Renal pelvis (tissue), 1 donor: ENCODE measurements at regions not wholly inside any gene's neighbourhood (a gene's known extent, or its start where the extent isn't known, plus 50 kb on each side); places are given as distances from the start of the nearest gene placed in this dataset.
"Not testable (repeated sequence)": the region's sequence is repeated elsewhere in the genome, so short reads cannot be mapped to it uniquely, and the experiment has no call there.

ENCODE experiments used
- DNase-seq: peaks from one replicate; pipeline ENCODE4 v3.0.0-alpha.2; 2013

DNA sequence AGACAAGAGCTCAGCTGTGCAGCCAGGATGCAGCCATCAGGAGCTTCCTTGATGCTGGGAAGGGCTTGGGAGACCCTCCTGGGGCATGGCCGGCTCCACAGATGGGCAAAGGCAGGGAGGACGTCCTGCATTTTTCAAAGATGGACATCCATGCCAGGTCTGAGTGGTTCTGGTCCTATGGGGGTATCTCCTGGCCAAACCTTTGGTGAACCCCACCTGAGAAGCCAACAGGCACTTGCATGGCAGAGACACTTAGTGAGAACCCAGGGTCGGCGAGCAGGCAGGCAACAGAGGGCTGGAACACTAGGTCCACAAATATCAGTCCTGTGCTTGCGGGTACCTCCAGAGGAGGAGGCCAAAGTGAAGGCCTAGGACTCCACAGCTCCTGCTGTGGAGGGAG, 70.0 kb downstream of the KCTD15 start:
- no peak for DNase-seq

DNA sequence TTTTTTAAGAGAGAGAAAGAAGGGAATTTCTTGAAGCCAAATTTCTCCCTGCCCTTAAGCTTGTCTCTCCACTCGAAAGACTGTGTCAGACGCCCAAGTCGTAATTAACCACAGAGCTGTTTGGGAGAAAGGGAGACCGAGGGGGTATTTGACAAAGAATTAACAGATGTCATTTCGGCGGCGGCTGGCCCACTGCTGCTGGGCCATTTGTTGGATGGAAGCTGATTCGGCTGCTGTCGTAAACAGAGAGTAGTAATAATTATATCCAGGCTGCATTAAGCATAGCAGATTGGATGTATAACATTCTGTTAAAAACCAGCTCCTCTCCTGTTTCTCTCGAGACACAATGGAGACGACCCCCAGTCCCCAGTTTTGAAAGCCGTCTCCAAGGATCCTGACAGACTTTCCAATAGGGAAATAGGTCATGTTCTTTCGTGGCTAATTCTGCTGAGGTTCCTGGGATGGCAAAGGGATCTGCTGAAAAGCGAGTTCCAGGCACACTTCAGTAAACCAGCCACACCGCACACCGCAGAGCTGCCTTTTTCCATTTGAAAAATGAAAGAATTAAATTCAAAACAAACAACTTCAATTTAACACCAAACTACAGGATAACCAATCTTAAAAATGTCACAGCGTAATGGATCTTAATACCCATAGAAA, 71.5 kb downstream of the KCTD15 start:
- DNase-seq, result no peak

DNA sequence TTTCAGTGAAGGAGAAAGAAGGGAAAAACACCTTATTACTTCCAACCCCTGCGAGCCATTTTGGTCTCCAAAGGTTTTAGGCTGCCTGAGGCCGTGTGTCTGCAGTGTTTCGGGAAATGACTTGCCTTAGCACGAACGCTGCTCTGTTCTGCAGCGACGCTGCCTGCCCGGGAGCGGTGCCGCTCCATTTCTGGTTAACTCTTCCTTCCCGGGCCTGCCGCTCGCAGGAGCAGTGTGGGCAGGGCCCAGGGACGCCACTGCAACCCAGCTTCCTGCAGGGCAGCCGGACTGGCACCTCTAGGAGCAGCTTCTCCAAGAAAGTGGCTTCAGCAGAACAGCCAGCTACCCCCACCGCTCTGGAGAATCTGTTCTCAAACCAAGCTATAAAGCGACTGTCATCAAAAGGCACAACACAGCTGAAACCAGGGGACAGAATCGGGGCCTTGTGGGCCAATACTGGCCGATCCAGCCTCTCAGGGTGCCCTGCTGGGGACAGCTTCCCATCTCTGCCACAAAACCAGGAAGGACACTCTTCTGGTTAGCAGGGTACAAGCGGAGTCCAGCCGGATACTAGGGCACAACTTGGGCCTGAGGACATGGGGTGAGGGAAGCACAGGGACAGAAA, 72.2 kb downstream of the KCTD15 start:
- peak; percentile 51 for DNase-seq

DNA sequence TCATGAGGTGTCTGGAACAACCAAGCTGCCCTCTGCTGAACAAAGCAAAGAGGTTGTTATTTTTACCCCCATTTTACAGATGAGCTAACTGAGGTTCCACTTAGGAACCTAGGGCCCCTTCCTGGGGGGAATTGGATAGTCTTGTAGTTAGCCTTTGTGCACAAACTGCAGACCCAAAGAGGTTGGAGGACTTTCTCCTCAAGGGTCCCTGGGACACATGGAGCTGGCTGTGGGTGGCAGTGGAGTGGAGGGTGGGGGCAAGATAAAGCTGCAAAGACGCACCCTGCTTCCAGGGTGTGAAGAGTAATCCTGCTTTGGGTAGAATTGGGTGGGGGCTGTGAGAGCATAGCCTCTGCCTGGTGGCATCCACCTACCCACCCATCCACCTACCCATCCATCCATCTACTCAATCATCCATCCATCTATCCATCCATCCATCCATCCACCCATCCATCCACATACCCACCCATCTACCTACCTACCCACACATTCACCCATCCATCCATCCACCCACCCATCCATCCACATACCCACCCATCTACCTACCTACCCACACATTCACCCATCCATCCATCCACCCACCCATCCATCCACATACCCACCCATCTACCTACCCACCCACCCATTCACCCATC, 73.7 kb downstream of the KCTD15 start:
- not testable (repeated sequence) for DNase-seq

DNA sequence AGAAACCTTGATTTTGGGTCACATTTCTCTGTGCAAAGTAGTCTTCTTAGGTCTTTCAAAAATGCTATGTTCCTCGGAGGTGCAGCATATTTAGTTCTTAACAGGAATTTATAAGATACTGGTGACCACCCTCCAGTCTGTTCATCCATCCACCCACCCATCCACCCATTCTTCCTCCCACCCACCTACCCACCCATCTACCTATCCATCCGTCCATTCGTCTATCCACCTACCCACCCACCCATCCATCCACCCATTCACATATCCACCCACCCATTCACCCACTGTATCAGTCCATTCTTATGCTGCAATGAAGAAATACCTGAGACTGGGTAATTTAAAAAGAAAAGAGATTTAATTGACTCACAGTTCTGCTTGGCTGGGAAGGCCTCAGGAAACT, 74.9 kb downstream of the KCTD15 start:
- no peak for DNase-seq

DNA sequence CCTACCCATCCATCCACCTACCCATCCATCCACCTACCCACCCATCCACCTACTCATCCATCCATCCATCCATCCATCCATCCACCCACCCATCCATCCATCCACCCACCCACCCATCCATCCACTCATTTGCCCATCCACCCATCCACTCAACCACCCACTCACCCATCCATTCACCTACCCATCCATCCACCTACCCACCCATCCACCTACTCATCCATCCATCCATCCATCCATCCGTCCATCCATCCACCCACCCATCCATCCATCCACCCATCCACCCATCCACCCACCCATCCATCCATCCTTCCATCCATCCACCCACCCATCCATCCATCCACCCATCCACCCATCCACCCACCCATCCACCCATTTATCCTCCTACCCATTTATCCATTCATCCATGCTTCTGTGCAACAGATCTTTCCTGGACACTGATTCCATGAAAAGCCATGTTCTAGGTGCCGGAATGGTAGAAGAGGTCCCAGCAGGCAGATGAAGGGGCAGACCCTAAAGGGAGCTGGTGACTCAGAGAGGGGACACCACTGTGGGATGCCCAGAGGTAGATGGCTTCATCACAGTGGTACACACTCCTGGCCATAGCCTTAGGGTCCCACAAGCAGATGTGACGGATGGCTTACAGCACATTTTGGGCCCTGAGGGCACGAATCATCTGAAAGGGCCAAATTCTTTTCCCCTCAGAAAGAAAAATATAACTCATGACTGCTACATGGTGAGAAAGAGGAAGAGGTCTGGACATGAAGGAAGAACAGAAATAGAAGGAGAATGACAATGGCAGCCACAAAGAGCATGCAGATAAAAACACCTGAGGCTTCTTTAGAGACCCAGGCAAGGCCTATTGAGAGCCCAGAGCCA, 76.0 kb downstream of the KCTD15 start:
- DNase-seq, result no peak

DNA sequence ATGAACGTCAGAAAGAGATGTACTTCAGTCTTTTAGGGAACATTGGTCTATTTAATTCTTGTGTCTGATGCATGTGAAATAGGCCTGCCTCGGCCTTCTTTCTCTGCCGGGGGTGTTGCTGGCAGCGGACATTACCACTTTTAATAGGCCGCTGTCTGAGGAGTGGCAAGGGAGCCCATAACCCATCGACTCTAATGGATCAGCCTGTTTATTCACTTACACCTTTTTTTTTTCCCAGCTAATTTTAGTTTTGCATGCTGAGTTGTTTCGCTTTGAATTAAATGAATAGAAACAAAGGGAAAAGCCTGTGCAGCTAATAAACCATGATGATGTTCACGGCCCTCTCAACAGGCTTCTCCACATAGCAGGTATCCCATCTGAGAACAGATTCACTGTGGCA, 78.4 kb downstream of the KCTD15 start:
- DNase-seq, result no peak

DNA sequence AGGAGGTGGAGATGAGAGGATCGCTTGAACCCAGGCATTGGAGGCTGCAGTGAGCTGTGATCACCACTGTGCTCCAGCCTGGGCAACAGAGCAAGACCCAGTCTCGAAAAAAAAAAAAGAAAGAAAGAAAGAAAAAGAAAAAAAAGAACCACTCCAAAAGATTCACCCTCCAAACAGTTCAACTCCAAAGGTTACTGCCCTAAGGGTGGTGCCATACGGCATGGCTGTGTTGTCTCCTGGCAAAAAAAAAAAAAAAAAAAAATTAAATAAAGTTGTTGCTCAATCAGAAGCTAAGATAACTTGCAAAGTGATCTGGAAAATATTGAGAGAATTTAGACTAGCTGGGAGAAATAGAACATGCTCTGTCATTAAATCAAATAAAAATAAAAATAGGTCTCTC, 79.5 kb downstream of the KCTD15 start:
- no peak for DNase-seq

DNA sequence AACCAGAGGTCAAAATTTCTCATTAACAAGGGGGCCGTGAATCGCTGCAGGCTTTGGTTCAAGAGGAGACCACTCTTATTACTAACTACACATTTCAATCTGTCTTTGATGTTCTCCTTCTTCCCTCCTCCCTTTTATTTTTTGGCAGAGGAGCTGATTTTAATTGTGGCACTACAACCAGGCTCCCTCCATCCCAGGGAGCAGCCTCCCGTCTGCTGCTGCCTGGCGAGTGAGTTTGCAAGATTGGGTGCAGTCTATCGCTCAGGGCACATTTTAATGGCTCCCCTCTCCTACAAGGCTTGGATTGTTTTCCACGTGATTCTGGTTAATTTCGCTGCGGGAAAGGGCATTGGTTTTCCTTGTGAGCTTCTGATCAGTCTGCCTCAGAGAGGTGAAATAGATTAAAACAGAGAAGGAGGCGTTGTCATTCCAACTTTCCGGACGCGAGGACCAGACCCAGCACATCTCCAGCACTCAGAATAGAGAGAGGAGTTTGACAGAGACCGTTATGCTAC, 81.4 kb downstream of the KCTD15 start:
- DNase-seq, result no peak

DNA sequence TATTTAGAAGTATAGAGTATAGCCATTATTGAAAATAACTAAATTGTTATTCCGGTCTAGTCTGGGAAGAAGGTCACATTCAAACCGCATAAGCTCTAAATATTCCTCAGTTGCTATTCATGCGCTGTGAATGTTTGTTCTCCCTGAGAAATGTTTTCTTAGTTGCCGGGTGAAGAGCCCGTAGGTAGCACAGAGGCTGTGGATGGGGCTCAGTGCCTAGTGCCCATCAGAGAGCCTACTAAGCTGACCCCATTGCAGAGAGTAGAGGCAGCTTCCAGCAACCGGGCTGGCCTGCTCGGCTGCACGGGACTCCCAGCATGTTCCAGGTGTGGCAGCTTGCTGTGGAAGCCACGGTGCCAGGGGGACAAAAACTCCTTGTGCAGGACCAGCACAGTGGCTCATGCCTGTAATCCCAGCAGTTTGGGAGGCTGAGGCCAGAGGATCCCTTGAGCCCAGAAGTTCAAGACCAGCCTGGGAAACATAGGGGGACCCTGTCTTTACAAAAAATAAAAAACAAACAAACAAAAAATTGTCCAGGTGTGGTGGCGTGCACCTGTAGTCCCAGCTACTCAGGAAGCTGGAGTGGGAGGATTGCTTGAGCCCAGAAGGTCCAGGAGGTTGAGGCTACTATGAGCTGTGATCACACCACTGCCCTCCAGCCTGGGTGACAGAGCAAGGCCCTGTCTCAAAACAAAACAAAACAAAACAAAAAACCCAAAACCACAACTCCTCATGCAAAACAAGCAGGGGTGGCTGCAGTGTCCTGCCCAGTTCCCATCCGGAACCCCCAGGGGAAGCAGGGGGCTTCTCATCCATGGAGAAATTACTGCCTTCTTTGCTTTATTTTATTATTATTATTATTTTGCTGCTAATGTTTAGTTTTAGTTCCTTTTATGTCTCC, 82.5 kb downstream of the KCTD15 start:
- no peak for DNase-seq

DNA sequence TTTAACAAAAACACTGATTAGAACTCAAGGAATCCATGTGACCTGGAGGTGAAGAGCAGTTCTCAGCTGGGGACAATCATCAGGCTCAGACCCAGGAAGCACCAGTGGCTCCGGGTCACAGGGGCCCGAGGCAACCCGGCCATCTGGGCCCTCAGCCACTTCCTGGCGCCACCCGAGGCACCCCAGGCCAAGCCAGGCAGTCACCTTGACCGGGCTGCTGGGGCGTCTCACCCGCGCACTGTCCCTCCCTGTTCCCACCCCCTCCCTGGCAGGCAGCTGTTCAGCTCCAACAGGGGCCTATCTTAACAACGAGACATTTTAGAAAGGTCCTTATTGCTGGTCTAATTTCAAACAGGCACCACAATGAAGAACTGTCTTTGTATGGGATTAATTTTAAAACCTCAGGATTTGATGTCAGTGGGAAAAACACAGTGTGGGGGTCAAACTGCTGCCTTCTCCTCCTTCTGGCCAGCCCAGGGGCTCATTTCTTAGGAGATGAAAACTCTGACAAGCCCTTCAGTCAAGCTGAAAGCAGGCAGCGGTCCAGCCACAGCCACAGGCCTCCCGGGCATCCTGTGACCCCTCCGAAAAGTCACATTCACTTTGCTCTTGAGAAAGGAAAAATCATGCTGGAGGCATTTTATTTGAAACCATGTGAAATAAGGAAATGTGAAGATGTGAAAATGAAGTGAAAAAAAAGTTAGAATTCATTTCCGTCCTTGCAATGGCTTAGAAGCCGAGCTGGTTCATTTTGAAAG, 83.3 kb downstream of the KCTD15 start:
- DNase-seq, result no peak

DNA sequence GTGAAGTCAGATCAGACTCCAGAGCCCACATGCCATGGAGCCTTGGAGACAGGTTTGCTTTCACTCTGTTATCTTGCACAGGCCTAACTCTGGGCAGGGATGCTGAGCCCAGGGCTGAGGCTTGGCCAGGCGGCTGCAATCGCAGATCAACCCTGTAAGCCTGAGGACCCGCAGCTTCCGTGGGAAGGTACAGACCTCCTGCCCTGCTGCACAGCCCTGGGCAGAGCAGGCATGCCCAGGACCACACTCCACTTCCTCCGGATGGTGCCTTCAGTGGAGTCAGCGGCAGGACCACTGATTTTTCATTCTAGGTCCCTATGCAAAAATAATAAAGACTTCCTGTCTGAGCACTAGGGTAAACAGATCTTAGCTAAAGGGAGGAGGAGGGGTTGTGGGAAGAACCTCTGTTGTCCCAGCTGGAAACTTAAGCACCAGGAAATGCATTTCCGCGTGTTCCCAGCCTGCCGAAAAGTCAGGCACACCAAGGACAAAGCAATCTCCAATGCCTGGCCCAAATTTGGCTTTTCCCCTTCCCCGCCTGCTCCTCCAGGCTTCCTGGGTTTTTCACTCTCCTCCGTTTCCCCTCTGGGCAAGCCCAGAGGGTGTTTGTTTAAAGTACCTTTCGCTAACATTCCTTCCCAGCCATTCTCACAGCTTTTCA, 87.3 kb downstream of the KCTD15 start:
- DNase-seq, result no peak

DNA sequence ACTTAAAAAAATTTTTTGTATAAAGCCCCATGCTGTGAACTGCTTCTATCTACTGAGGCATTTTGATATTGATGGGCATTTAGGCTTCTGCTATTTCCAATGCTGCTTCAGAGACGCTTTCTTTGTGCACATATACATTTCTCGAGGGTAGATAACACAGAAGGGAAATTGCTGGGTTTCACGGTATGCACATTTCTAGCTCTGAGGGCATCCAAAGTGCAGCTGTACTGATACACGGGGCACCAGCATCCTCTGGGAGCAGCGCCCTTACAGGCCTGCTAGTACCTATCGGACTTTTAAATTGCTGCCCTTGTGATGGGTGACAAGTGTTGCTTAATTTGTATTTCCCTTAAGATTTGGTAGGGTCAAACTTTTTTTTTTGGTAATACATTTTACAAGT, 88.6 kb downstream of the KCTD15 start:
- DNase-seq, result no peak

DNA sequence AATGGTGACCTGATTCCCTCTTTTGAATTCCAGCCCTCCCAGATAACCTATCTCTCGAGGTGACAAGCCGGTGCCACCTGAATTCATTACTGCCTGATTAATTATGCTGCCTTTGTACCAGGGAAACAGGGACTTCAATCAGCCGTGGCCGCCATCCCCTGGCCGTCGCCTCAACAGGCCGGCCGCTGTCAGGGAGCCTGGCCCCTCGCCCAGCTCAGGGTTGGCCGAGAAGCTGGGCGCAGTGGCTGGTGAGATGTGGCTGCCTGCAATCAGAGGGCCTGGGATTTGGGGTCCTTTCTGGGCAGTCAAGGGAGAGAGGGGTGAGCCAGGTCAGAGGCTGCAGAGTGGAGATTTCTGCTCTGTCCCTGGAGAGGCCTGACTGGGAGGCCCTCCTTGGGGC, 91.2 kb downstream of the KCTD15 start:
- DNase-seq, result no peak

DNA sequence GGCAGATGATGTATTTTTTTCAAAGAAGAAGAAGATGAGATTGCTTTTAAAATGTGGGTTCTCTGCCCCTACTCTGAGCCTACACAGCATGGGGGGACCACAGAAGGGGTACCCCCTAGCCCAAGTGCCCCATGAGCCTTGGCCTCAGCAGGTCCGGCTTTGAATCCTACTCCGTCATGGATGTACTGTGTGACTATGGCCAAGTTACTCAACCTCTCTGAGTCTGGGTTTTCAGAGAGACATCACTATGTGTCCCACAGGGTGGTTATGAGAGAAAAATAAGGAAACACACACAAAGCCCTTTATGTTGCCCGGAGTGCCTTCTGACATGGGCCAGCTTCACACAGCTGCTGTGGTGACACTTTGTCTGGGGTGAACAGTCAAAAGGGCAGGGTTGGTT, 92.0 kb downstream of the KCTD15 start:
- DNase-seq, result no peak

DNA sequence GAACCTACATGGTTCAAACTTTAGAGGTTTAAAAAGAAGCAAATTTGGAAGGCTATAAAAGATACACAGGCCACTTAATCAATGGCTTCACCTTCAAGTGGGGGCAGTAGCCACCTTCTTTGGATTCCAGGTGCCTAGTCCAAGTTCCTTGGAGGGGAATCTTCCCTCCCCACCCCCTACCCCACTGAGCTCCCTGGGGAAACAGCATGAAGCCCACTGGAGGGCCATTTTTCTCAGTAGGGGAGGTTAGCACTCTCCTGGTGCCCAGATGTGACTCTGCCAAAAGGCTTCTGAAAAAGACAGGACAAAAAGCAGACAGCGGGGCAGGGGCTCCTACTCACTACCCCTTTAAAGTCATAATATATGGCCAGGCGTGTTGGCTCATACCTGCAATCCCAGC, 93.9 kb downstream of the KCTD15 start:
- no peak for DNase-seq

DNA sequence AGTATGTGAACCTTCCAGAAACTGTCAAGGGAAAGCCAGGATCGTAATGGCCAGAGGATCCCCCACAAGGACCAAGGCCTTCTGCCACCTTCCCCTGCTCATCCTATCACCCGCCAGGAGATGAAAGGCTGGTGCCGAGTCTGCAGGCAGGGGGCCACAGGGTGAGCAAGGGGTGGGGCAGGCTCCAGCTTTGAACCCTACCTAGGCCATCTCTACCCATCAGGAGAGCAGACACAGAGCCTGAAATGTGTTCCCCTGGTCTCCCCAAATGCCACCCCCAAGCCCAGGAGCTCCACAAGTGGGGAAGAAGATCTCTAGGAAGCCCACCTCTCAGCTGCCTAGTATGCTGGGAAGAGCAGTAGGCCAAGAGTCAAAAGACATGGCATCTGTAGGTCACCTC, 95.1 kb downstream of the KCTD15 start:
- no peak for DNase-seq

DNA sequence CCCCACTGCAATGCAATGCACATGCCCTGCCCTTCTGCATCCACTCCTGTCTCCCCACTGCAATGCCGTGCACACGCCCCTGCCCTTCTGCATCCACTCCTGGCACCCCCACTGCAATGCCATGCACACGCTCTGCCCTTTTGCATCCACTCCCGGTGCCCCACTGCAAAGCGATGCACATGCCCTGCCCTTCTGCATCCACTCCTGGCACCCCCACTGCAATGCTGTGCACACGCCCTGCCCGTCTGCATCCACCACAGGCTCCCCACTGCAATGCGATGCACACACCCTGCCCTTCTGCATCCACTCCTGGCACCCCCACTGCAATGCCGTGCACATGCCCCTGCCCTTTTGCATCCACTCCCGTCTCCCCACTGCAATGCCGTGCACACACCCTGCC, 98.1 kb downstream of the KCTD15 start:
- no peak for DNase-seq

DNA sequence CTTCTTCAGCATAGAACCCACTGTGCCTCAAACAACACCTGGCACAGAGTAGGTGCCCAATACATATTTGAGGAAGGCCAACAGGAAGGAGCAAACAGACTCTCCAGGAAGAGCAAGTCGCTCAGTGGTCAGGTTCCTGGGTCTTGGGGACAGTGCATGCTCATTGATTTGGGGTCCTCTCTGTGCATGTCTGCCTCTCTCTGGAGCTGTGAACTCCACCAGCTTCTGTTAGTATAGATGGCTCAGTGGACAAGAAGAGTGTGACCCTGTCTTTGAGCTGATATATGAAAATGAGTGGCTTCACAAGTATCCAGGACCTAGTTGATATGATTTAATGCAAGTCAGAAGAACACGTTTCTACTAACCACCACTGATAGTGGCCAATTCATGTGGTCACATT, 98.7 kb downstream of the KCTD15 start:
- DNase-seq, result no peak

DNA sequence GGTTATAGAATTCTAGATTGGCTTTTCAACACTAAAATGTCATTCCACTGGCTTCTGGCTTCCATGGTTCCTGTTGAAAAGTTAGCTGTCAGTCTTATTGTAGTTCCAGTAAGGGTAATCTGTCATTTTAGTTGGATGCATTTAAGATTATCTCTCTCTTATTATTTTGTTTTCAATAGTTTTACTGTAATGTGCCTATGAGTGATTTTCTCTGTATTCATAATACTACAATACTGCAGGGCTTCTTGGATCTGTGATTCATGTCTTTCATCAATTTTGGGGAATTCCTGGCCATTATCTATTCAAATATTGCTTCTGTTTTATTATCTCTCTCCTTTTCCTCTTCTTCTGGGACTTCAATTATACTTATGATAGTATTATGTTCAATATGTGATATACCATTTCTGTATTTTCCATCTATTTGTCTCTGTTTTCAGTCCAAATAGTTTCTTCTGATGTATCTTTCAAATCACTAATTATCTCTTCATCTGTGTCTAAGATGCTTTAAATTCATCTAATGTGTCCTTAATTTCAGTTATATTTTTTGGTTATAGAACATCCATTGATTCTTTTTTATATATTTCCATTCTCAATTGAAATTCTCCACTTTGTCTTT, 101.5 kb downstream of the KCTD15 start:
- no peak for DNase-seq
